GM12878 (cell line): ENCODE measurements at regions not wholly inside any gene's neighbourhood (a gene's known extent, or its start where the extent isn't known, plus 50 kb on each side); places are given as distances from the start of the nearest gene placed in this dataset.

Experiments used
- ATAC-seq: fragments of 200-7000 bp; cut with Tn5 transposase; 3 replicates; pipeline ENCODE4 v1.9.1; 2020; ENCODE audit warnings: mild to moderate bottlenecking, moderate library complexity
- BruUV-seq: library from RNA; stranded (reverse); fragments of 400-500 nt; replicated peaks from 2 replicates; lab custom pipeline; 2021; lab: Mats Ljungman, UMichigan
- CTCF ChIA-PET: fragments of 300-600 bp; sonication (Branson Sonifier 250); formaldehyde crosslinking; extraction: SDS; loops from one replicate; lab custom pipeline; 2021; ENCODE audit warnings: inconsistent platforms; lab: Yijun Ruan, JAX
- POLR2A ChIA-PET: fragments of 350-600 bp; formaldehyde crosslinking; extraction: SDS; loops from one replicate; lab custom pipeline; 2021; ENCODE audit warnings: inconsistent platforms; lab: Charles Lee
- RAD21 ChIA-PET: fragments of 300-600 bp; sonication (Branson Sonifier 250); formaldehyde crosslinking; loops from one replicate; lab custom pipeline; 2023; ENCODE audit warnings: antibody characterized with exemption; ENCODE audit not compliant: unreplicated experiment; lab: Charles Lee
- SMC1A ChIA-PET: fragments of 300-600 bp; sonication (Branson Sonifier 250); formaldehyde crosslinking; loops from one replicate; lab custom pipeline; 2023; ENCODE audit not compliant: unreplicated experiment, uncharacterized antibody; lab: Charles Lee
- DNase-seq: peaks from one replicate; pipeline ENCODE4 v3.0.0-alpha.2; 2011; ENCODE audit warnings: low read depth, low spot score
- FAIRE-seq: peaks from 3 replicates; lab custom pipeline; 2011; peaks lifted over from hg19 to GRCh38; lab: Jason Lieb, UNC
- H2AFZ ChIP-seq: 2 replicates; pipeline ENCODE4 v1.6.0; 2011; ENCODE audit warnings: low read depth, low read length, control low read depth; ENCODE audit not compliant: control insufficient read depth
- H3K27ac ChIP-seq: 2 replicates; pipeline ENCODE4 v1.5.1; 2011; ENCODE audit warnings: control low read depth; ENCODE audit not compliant: control insufficient read depth, insufficient read depth
- H3K27me3 ChIP-seq, 2 experiments: replicated peaks in 1 of 2; 2 replicates each; pipeline versions ENCODE4 v1.6.0 to v1.6.1; 2011; ENCODE audit warnings: low read length in 1 of 2; ENCODE audit not compliant: control insufficient read depth in 2 of 2, insufficient read depth in 2 of 2
- H3K36me3 ChIP-seq, 2 experiments: 2 replicates each; pipeline ENCODE4 v1.5.1; 2011; ENCODE audit warnings: low read length in 1 of 2; ENCODE audit not compliant: control insufficient read depth in 2 of 2, insufficient read depth in 2 of 2
- H3K4me1 ChIP-seq: 2 replicates; pipeline ENCODE4 v1.6.1; 2011; ENCODE audit warnings: mild to moderate bottlenecking, low read length, moderate library complexity, mixed read lengths; ENCODE audit not compliant: control insufficient read depth, insufficient read depth
- H3K4me2 ChIP-seq: 2 replicates; pipeline ENCODE4 v1.6.0; 2011; ENCODE audit warnings: control low read depth; ENCODE audit not compliant: control insufficient read depth, insufficient read depth
- H3K4me3 ChIP-seq: fragments of 200-600 bp; sonication (generic); 2 replicates; pipeline ENCODE4 v1.5.1; 2016
- H3K79me2 ChIP-seq: 2 replicates; pipeline ENCODE4 v1.6.0; 2011; ENCODE audit warnings: low read length; ENCODE audit not compliant: control insufficient read depth, insufficient read depth
- H3K9ac ChIP-seq: 2 replicates; pipeline ENCODE4 v1.8.0; 2011; ENCODE audit warnings: low read length, control low read depth, mixed read lengths; ENCODE audit not compliant: control insufficient read depth, insufficient read depth
- H3K9me3 ChIP-seq: replicated peaks from 3 replicates; pipeline ENCODE4 v1.5.1; 2011; ENCODE audit warnings: mild to moderate bottlenecking, low read length; ENCODE audit not compliant: control insufficient read depth, insufficient read depth
- H4K20me1 ChIP-seq: 2 replicates; pipeline ENCODE4 v1.6.0; 2011; ENCODE audit not compliant: control insufficient read depth, insufficient read depth
- E2F8 ChIP-seq: fragments of 450-650 bp; IDR thresholded peaks from 2 replicates; pipeline ENCODE4 v1.6.1; 2018; ENCODE audit warnings: mild to moderate bottlenecking, low read depth, moderate library complexity; ENCODE audit not compliant: partially characterized antibody
- LARP7 ChIP-seq: fragments of 450-650 bp; IDR thresholded peaks from 2 replicates; pipeline ENCODE4 v1.6.1; 2017; ENCODE audit warnings: mild to moderate bottlenecking
- PKNOX1 ChIP-seq: fragments of 450-650 bp; IDR thresholded peaks from 2 replicates; pipeline ENCODE4 v1.6.1; 2016; ENCODE audit warnings: mild to moderate bottlenecking
- RELA ChIP-seq: fragments of 450-650 bp; IDR thresholded peaks from 2 replicates; pipeline ENCODE4 v1.8.0; 2014; ENCODE audit warnings: borderline replicate concordance; ENCODE audit not compliant: partially characterized antibody
- SUPT20H ChIP-seq: IDR thresholded peaks from 2 replicates; pipeline ENCODE4 v1.6.1; 2011; ENCODE audit warnings: low read depth, mild to moderate bottlenecking, low read length, moderate library complexity, borderline replicate concordance; ENCODE audit not compliant: control insufficient read depth
- ZNF274 ChIP-seq: IDR thresholded peaks from one replicate; pipeline ENCODE4 v1.8.0; 2011; ENCODE audit not compliant: insufficient read length, insufficient read depth
- ZNF622 ChIP-seq: fragments of 450-650 bp; IDR thresholded peaks from 2 replicates; pipeline ENCODE4 v1.6.1; 2017; ENCODE audit warnings: mild to moderate bottlenecking, inconsistent platforms
- WGBS: methylation state at CpG from one replicate; pipeline ENCODE4 v1.1.6; 2016; ENCODE audit warnings: low lambda C conversion rate; ENCODE audit not compliant: insufficient replicate concordance, insufficient coverage; ENCODE audit errors: missing lambda C conversion rate; 5-methylcytosine and 5-hydroxymethylcytosine counted together
- in situ Hi-C: fragments of 300-500 bp; cut with MboI; formaldehyde crosslinking; loops from 9 replicates; pipeline ENCODE4 v1.14.3; 2018; ENCODE audit warnings: mixed read lengths
- intact Hi-C: fragments of 100-400 bp; cut with micrococcal nuclease; formaldehyde crosslinking; loops from one replicate; pipeline ENCODE4 v1.14.2; 2022; ENCODE audit not compliant: unreplicated experiment

GRCh38 chr5:17398866-17399835 lies 98.9 kb upstream of the TAF11L2 start:
- H2AFZ ChIP-seq: no peak overlapping the region
- no TSS peak for BruUV-seq
- no peaks in the 10 kb centered on the region for H3K4me1 ChIP-seq
- ATAC-seq (no peak), DNase-seq (no peak)
- CTCF ChIA-PET: interaction anchor here (0.6 to 1.0 kb wide), 3 partner anchors 20 to 847 kb away, joined by 3 read pairs; no protein-coding TSS in a partner anchor
- TF ChIP-seq PKNOX1 (no peak), SUPT20H (no peak), RELA (no peak), E2F8 (no peak), ZNF622 (no peak), ZNF274 (no peak), LARP7 (no peak)
- TF ChIP-seq, all 136 proteins: peak for 0
- no peaks in the 10 kb centered on the region for H3K27me3 ChIP-seq
- FAIRE-seq: no peak
- no peaks in the 10 kb centered on the region for H3K79me2 ChIP-seq
- H3K4me3 ChIP-seq: no peak overlapping the region
- ChIA-PET POLR2A (no interaction called here), SMC1A (interaction anchor here (0.7 kb wide), 1 partner anchor 648 kb away, joined by 3 read pairs; no protein-coding TSS in a partner anchor), RAD21 (no interaction called here)
- no peaks in the 10 kb centered on the region; the same call in 2 of the 3 replicates for H3K9me3 ChIP-seq
- H4K20me1 ChIP-seq: no peaks in the 10 kb centered on the region
- no peak overlapping the region for H3K9ac ChIP-seq
- 42% methylated on average over 7 of the region's 7 CpGs for WGBS
- in situ Hi-C loops (no loop called here), intact Hi-C loops (no loop called here)
- H3K27ac ChIP-seq: no peak overlapping the region
- no peaks in the 10 kb centered on the region for H3K36me3 ChIP-seq
- no peak overlapping the region for H3K4me2 ChIP-seq
